HCT116 (cell line): ENCODE measurements at regions not wholly inside any gene's neighbourhood (a gene's known extent, or its start where the extent isn't known, plus 50 kb on each side); places are given as distances from the start of the nearest gene placed in this dataset.

Experiments used
- ATAC-seq: fragments of 200-7000 bp; cut with Tn5 transposase; 2 replicates; pipeline ENCODE4 v1.9.1; 2020; ENCODE audit warnings: mild to moderate bottlenecking, moderate library complexity
- BruUV-seq: library from RNA; stranded (reverse); fragments of 400-500 nt; replicated peaks from 2 replicates; lab custom pipeline; 2021; lab: Mats Ljungman, UMichigan
- CTCF ChIA-PET: fragments of 300-600 bp; sonication (Branson Sonifier 250); formaldehyde crosslinking; loops from one replicate; lab custom pipeline; 2021; ENCODE audit warnings: antibody characterized with exemption; lab: Charles Lee
- POLR2A ChIA-PET: fragments of 300-600, 350-600 bp; sonication (Branson Sonifier 250); formaldehyde crosslinking; loops from one replicate; lab custom pipeline; 2021; ENCODE audit warnings: antibody characterized with exemption; lab: Charles Lee
- RAD21 ChIA-PET, 2 experiments: fragments of 300-600 bp; sonication (Branson Sonifier 250); formaldehyde crosslinking; loops; one replicate each; lab custom pipeline; 2023; ENCODE audit warnings: low total read pairs in 2 of 2; ENCODE audit not compliant: uncharacterized antibody in 2 of 2, unreplicated experiment in 2 of 2, low non-redundant PET in 1 of 2; lab: Charles Lee
- DNase-seq: peaks from one replicate; pipeline ENCODE4 v3.0.0-alpha.2; 2010; ENCODE audit warnings: low read depth, low spot score
- H2AFZ ChIP-seq: fragments of 200-600 bp; shearing (Covaris generic), sonication (generic); 2 replicates; pipeline ENCODE4 v1.6.1; 2017; ENCODE audit warnings: low read depth, mixed run types, mixed read lengths, antibody characterized with exemption, low read length; ENCODE audit not compliant: poor library complexity, severe bottlenecking
- H3K27ac ChIP-seq: 2 replicates; pipeline ENCODE4 v1.5.1; 2012; ENCODE audit warnings: low read depth, low read length
- H3K27me3 ChIP-seq: fragments of 200-600 bp; sonication (generic); 2 replicates; pipeline ENCODE4 v1.6.1; 2016; ENCODE audit warnings: mixed run types, low read length, mixed read lengths; ENCODE audit not compliant: insufficient read depth
- H3K36me3 ChIP-seq, 2 experiments: fragments of 200-500 bp in 1 of 2; fragments of 200-600 bp in 1 of 2; sonication (Bioruptor generic) in 1 of 2; sonication (generic) in 1 of 2; 2 replicates each; pipeline versions ENCODE4 v1.5.1 to v1.6.1; 2014 to 2016; ENCODE audit warnings: low read length in 2 of 2, inconsistent platforms in 1 of 2, mixed read lengths in 1 of 2, mixed run types in 1 of 2; ENCODE audit not compliant: insufficient read depth in 2 of 2, control insufficient read depth in 1 of 2
- H3K4me1 ChIP-seq, 2 experiments: fragments of 200-600 bp in 1 of 2; sonication (generic) in 1 of 2; 2 replicates each; pipeline versions ENCODE4 v1.5.1 to v1.6.1; 2012 to 2017; ENCODE audit warnings: low read length in 2 of 2, inconsistent platforms in 1 of 2, mild to moderate bottlenecking in 1 of 2, mixed read lengths in 1 of 2, mixed run types in 1 of 2, moderate library complexity in 1 of 2; ENCODE audit not compliant: insufficient read depth in 2 of 2, control insufficient read depth in 1 of 2
- H3K4me2 ChIP-seq: fragments of 200-600 bp; sonication (generic); 2 replicates; pipeline ENCODE4 v1.6.1; 2017; ENCODE audit warnings: mixed run types, low read length, mixed read lengths
- H3K4me3 ChIP-seq, 2 experiments: fragments of 200-600 bp in 1 of 2; sonication (generic) in 1 of 2; replicated peaks in 1 of 2; 2 replicates each; pipeline ENCODE4 v1.5.1; 2011 to 2016; ENCODE audit warnings: low read length in 2 of 2, control low read depth in 1 of 2, low read depth in 1 of 2, mild to moderate bottlenecking in 1 of 2, mixed read lengths in 1 of 2, mixed run types in 1 of 2
- H3K79me2 ChIP-seq: fragments of 200-600 bp; sonication (generic); 2 replicates; pipeline ENCODE4 v1.6.1; 2017; ENCODE audit warnings: mild to moderate bottlenecking, mixed run types, low read length, moderate library complexity, mixed read lengths; ENCODE audit not compliant: insufficient read depth
- H3K9ac ChIP-seq: fragments of 200-600 bp; sonication (generic); 2 replicates; pipeline ENCODE4 v1.6.1; 2016; ENCODE audit warnings: low read length, mixed read lengths
- H3K9me2 ChIP-seq: fragments of 200-600 bp; sonication (generic), shearing (Covaris generic); 2 replicates; pipeline ENCODE4 v1.6.1; 2017; ENCODE audit warnings: mixed run types, mild to moderate bottlenecking, moderate library complexity; ENCODE audit not compliant: insufficient read depth
- H3K9me3 ChIP-seq, 2 experiments: fragments of 200-500 bp in 1 of 2; fragments of 200-600 bp in 1 of 2; sonication (Bioruptor generic) in 1 of 2; sonication (generic) in 1 of 2; 2 replicates each; pipeline ENCODE4 v1.6.1; 2014 to 2017; ENCODE audit warnings: low read length in 2 of 2, mixed read lengths in 2 of 2, inconsistent platforms in 1 of 2, low read depth in 1 of 2, mild to moderate bottlenecking in 1 of 2, mixed run types in 1 of 2, moderate library complexity in 1 of 2; ENCODE audit not compliant: control insufficient read depth in 1 of 2, insufficient read depth in 1 of 2
- H4K20me1 ChIP-seq: fragments of 200-600 bp; sonication (generic), shearing (Covaris generic); 2 replicates; pipeline ENCODE4 v1.6.1; 2017; ENCODE audit warnings: mixed run types, mild to moderate bottlenecking, moderate library complexity; ENCODE audit not compliant: insufficient read depth
- CBX3 ChIP-seq: IDR thresholded peaks from 2 replicates; pipeline ENCODE4 v1.6.1; 2012; ENCODE audit warnings: low read depth
- CTCF ChIP-seq, 3 experiments: fragments of 200-600 bp in 1 of 3; sonication (generic) in 1 of 3; IDR thresholded peaks in 2 of 3; conservative IDR thresholded peaks in 1 of 3; 2 replicates each; pipeline ENCODE4 v1.5.1; 2012 to 2017; ENCODE audit warnings: low read depth in 2 of 3, low read length in 2 of 3, antibody characterized with exemption in 1 of 3, borderline replicate concordance in 1 of 3, control low read depth in 1 of 3, mild to moderate bottlenecking in 1 of 3, mixed read lengths in 1 of 3, mixed run types in 1 of 3, moderate library complexity in 1 of 3; ENCODE audit not compliant: insufficient read depth in 1 of 3
- ELF1 ChIP-seq: IDR thresholded peaks from 2 replicates; pipeline ENCODE4 v1.6.1; 2012; ENCODE audit warnings: low read depth, borderline replicate concordance
- EZH2phosphoT487 ChIP-seq: fragments of 200-600 bp; IDR thresholded peaks from 2 replicates; pipeline ENCODE4 v1.6.1; 2018; ENCODE audit warnings: antibody characterized with exemption, borderline replicate concordance
- FOSL1 ChIP-seq: IDR thresholded peaks from 2 replicates; pipeline ENCODE4 v1.6.1; 2012; ENCODE audit warnings: low read depth
- JUND ChIP-seq: IDR thresholded peaks from 2 replicates; pipeline ENCODE4 v1.6.1; 2012
- POLR2A ChIP-seq: IDR thresholded peaks from 2 replicates; pipeline ENCODE4 v1.7.0; 2011; ENCODE audit warnings: borderline replicate concordance; ENCODE audit not compliant: insufficient read depth, insufficient read length; ENCODE audit errors: extremely low read depth
- POLR2AphosphoS5 ChIP-seq: IDR thresholded peaks from 2 replicates; pipeline ENCODE4 v1.6.1; 2011; ENCODE audit warnings: mild to moderate bottlenecking, low read depth, low read length, moderate library complexity
- RAD21 ChIP-seq: IDR thresholded peaks from 2 replicates; pipeline ENCODE4 v1.6.1; 2012; ENCODE audit warnings: low read depth, mild to moderate bottlenecking
- YY1 ChIP-seq: IDR thresholded peaks from 2 replicates; pipeline ENCODE4 v1.6.1; 2011; ENCODE audit warnings: low read length, low read depth, moderate library complexity, mild to moderate bottlenecking; ENCODE audit not compliant: insufficient replicate concordance; ENCODE audit errors: extremely low read depth
- ZFX ChIP-seq: fragments of 450-650 bp; IDR thresholded peaks from 2 replicates; pipeline ENCODE4 v1.6.1; 2017
- intact Hi-C: fragments of 100-400 bp; cut with micrococcal nuclease; formaldehyde crosslinking; loops from 2 replicates; pipeline ENCODE4 v1.10.0; 2022

GRCh38 chr12:25825446-25825845 is 133.0 kb upstream of the RASSF8 start:
- Histone ChIP-seq H2AFZ (no peak overlapping the region), H3K4me3 (no peak overlapping the region), H3K9me2 (no peaks in the 10 kb centered on the region), H3K9ac (no peak overlapping the region), H3K27me3 (peaks cover 1% of the 10 kb centered on the region; the same call in 1 of the 2 replicates), H3K4me2 (no peak overlapping the region), H3K79me2 (no peaks in the 10 kb centered on the region), H4K20me1 (no peaks in the 10 kb centered on the region), H3K4me1 (no peaks in the 10 kb centered on the region), H3K36me3 (no peaks in the 10 kb centered on the region), H3K9me3 (no peaks in the 10 kb centered on the region), H3K27ac (no peak overlapping the region)
- ChIA-PET CTCF (no interaction called here), POLR2A (no interaction called here), RAD21 (interaction anchor here in 1 of 2 experiments (0.7 kb wide), 1 partner anchor 228 kb away, joined by 10 read pairs; no protein-coding TSS in a partner anchor)
- no peak for TF ChIP-seq POLR2A
- TF ChIP-seq RAD21: peak; percentile 37; the same call in 1 of the 2 replicates
- TF ChIP-seq POLR2AphosphoS5: no peak
- 0 out of 6 replicates have a peak, but pooled peaks of 1 of the 3 experiments have one; percentile 5 for TF ChIP-seq CTCF (IDR thresholded peaks at IDR 0.05 in 2 of 3, conservative IDR thresholded peaks at IDR 0.05 in 1 of 3; ENCODE audit: borderline replicate concordance in 1 of 3, insufficient read depth in 1 of 3, low read depth in 2 of 3, low read length in 2 of 3)
- BruUV-seq: no TSS peak
- ATAC-seq (no peak), DNase-seq (no peak)
- intact Hi-C loops: no loop called here

GRCh38 chr12:25827141-25827540 is 131.3 kb upstream of the RASSF8 start:
- RAD21 ChIA-PET: no interaction called here
- H3K9me2 ChIP-seq: no peaks in the 10 kb centered on the region
- H3K36me3 ChIP-seq: no peaks in the 10 kb centered on the region
- H3K27me3 ChIP-seq: peaks cover 5% of the 10 kb centered on the region; the same call in 1 of the 2 replicates
- H4K20me1 ChIP-seq: no peaks in the 10 kb centered on the region
- TF ChIP-seq FOSL1: no peak
- no peak for TF ChIP-seq JUND
- no peak for TF ChIP-seq EZH2phosphoT487
- TF ChIP-seq YY1: no peak
- no peak for TF ChIP-seq ELF1
- TF ChIP-seq ZFX: no peak
- no peak for TF ChIP-seq CBX3
- POLR2A ChIA-PET: no interaction called here
- no peaks in the 10 kb centered on the region for H3K4me1 ChIP-seq
- CTCF ChIA-PET: no interaction called here
- H3K9me3 ChIP-seq: no peaks in the 10 kb centered on the region
- ATAC-seq (no peak), DNase-seq (no peak)
- no TSS peak for BruUV-seq
- intact Hi-C loops: no loop called here
- H3K79me2 ChIP-seq: no peaks in the 10 kb centered on the region
- no peak overlapping the region for H3K4me2 ChIP-seq
- H3K27ac ChIP-seq: no peak overlapping the region
- no peak overlapping the region for H3K4me3 ChIP-seq
- no peak overlapping the region for H2AFZ ChIP-seq
- H3K9ac ChIP-seq: no peak overlapping the region
